HEK293 (cell line): ENCODE measurements at regions not wholly inside any gene's neighbourhood (a gene's known extent, or its start where the extent isn't known, plus 50 kb on each side); places are given as distances from the start of the nearest gene placed in this dataset.

Source experiments
- CTCF ChIA-PET: fragments of 350-600 bp; formaldehyde crosslinking; extraction: SDS; loops from one replicate; lab custom pipeline; 2021; ENCODE audit warnings: antibody characterized with exemption; lab: Yijun Ruan, JAX
- POLR2A ChIA-PET: fragments of 300-600 bp; formaldehyde crosslinking; extraction: SDS; loops from one replicate; lab custom pipeline; 2020; ENCODE audit warnings: antibody characterized with exemption, inconsistent platforms; lab: Yijun Ruan, JAX
- H3K27ac ChIP-seq: fragments of 200-500 bp; sonication (Bioruptor generic); 2 replicates; pipeline ENCODE4 v1.5.1; 2014; ENCODE audit warnings: low read depth, low read length, control low read depth, inconsistent platforms; ENCODE audit errors: extremely low read depth
- H3K36me3 ChIP-seq, 2 experiments: fragments of 200-500 bp in 1 of 2; sonication (Bioruptor generic) in 1 of 2; 1 replicate in 1 of 2; 2 replicates in 1 of 2; pipeline ENCODE4 v1.5.1; 2014 to 2017; ENCODE audit warnings: inconsistent platforms in 2 of 2, low read length in 2 of 2; ENCODE audit not compliant: control insufficient read depth in 2 of 2, insufficient read depth in 1 of 2
- H3K4me1 ChIP-seq: fragments of 200-500 bp; sonication (Bioruptor generic); 2 replicates; pipeline ENCODE4 v1.5.1; 2014; ENCODE audit warnings: mild to moderate bottlenecking, low read length, inconsistent platforms; ENCODE audit not compliant: control insufficient read depth, insufficient read depth
- H3K4me3 ChIP-seq: 2 replicates; pipeline ENCODE4 v1.5.1; 2011; ENCODE audit warnings: low read depth, mild to moderate bottlenecking, control low read depth, low read length, moderate library complexity
- H3K9me3 ChIP-seq: fragments of 200-500 bp; sonication (Bioruptor generic); 2 replicates; pipeline ENCODE4 v1.5.1; 2014; ENCODE audit warnings: low read depth, low read length, inconsistent platforms; ENCODE audit not compliant: control insufficient read depth, insufficient read depth
- FEZF1 ChIP-seq: fragments of 450-650 bp; formaldehyde crosslinking; IDR thresholded peaks from 2 replicates; pipeline ENCODE4 v1.5.1; 2016; ENCODE audit warnings: missing biosample characterization, missing genetic modification characterization
- GLIS1 ChIP-seq: fragments of 450-650 bp; formaldehyde crosslinking; IDR thresholded peaks from 2 replicates; pipeline ENCODE4 v1.5.1; 2016; ENCODE audit warnings: missing biosample characterization, missing genetic modification characterization
- IKZF3 ChIP-seq: fragments of 450-650 bp; IDR thresholded peaks from 2 replicates; pipeline ENCODE4 v1.5.0; 2018; ENCODE audit warnings: missing biosample characterization, mild to moderate bottlenecking, missing genetic modification characterization, moderate library complexity
- KLF7 ChIP-seq: fragments of 450-650 bp; formaldehyde crosslinking; IDR thresholded peaks from 2 replicates; pipeline ENCODE4 v1.5.1; 2016; ENCODE audit warnings: missing biosample characterization, missing genetic modification characterization, borderline replicate concordance
- OSR2 ChIP-seq: fragments of 450-650 bp; formaldehyde crosslinking; IDR thresholded peaks from 2 replicates; pipeline ENCODE4 v1.5.1; 2016; ENCODE audit warnings: missing biosample characterization, missing genetic modification characterization
- SCRT2 ChIP-seq: fragments of 450-650 bp; formaldehyde crosslinking; IDR thresholded peaks from 2 replicates; pipeline ENCODE4 v1.5.1; 2016; ENCODE audit warnings: missing biosample characterization, missing genetic modification characterization
- ZBTB17 ChIP-seq: fragments of 450-650 bp; formaldehyde crosslinking; IDR thresholded peaks from 2 replicates; pipeline ENCODE4 v1.5.1; 2016; ENCODE audit warnings: missing biosample characterization, missing genetic modification characterization
- ZBTB48 ChIP-seq: fragments of 450-650 bp; formaldehyde crosslinking; IDR thresholded peaks from 2 replicates; pipeline ENCODE4 v1.5.1; 2016; ENCODE audit warnings: missing biosample characterization, missing genetic modification characterization
- ZNF132 ChIP-seq: fragments of 450-650 bp; formaldehyde crosslinking; IDR thresholded peaks from 2 replicates; pipeline ENCODE4 v1.5.1; 2017; ENCODE audit warnings: missing biosample characterization, missing genetic modification characterization, borderline replicate concordance
- ZNF175 ChIP-seq: fragments of 450-650 bp; formaldehyde crosslinking; IDR thresholded peaks from 2 replicates; pipeline ENCODE4 v1.5.1; 2016; ENCODE audit warnings: missing biosample characterization, missing genetic modification characterization
- ZNF248 ChIP-seq: fragments of 450-650 bp; formaldehyde crosslinking; IDR thresholded peaks from 2 replicates; pipeline ENCODE4 v1.5.1; 2017; ENCODE audit warnings: missing biosample characterization, missing genetic modification characterization
- ZNF266 ChIP-seq: fragments of 450-650 bp; formaldehyde crosslinking; IDR thresholded peaks from 2 replicates; pipeline ENCODE4 v1.5.1; 2016; ENCODE audit warnings: missing biosample characterization, missing genetic modification characterization, low read depth
- ZNF274 ChIP-seq, 2 experiments: fragments of 200-500 bp in 1 of 2; fragments of 450-650 bp in 1 of 2; sonication (Bioruptor generic) in 1 of 2; formaldehyde crosslinking in 1 of 2; IDR thresholded peaks; 2 replicates each; pipeline versions ENCODE4 v1.5.1 to v1.6.1; 2014 to 2016; ENCODE audit warnings: borderline replicate concordance in 1 of 2, inconsistent platforms in 1 of 2, low read length in 1 of 2, missing biosample characterization in 1 of 2, missing genetic modification characterization in 1 of 2
- ZNF350 ChIP-seq: fragments of 450-650 bp; formaldehyde crosslinking; IDR thresholded peaks from 2 replicates; pipeline ENCODE4 v1.5.0; 2017; ENCODE audit warnings: missing biosample characterization, mild to moderate bottlenecking, missing genetic modification characterization
- ZNF391 ChIP-seq: fragments of 450-650 bp; formaldehyde crosslinking; IDR thresholded peaks from 2 replicates; pipeline ENCODE4 v1.5.1; 2016; ENCODE audit warnings: low read depth, missing biosample characterization, missing genetic modification characterization, borderline replicate concordance
- ZNF433 ChIP-seq: fragments of 450-650 bp; formaldehyde crosslinking; IDR thresholded peaks from 2 replicates; pipeline ENCODE4 v1.5.1; 2016; ENCODE audit warnings: missing biosample characterization, missing genetic modification characterization, low read depth
- ZNF571 ChIP-seq: fragments of 450-650 bp; formaldehyde crosslinking; IDR thresholded peaks from 2 replicates; pipeline ENCODE4 v1.5.0; 2017; ENCODE audit warnings: missing biosample characterization, missing genetic modification characterization
- ZNF624 ChIP-seq: fragments of 450-650 bp; formaldehyde crosslinking; IDR thresholded peaks from 2 replicates; pipeline ENCODE4 v1.5.1; 2017; ENCODE audit warnings: missing biosample characterization, missing genetic modification characterization
- ZSCAN30 ChIP-seq: fragments of 450-650 bp; IDR thresholded peaks from 2 replicates; pipeline ENCODE4 v1.5.1; 2018; ENCODE audit warnings: missing biosample characterization, mild to moderate bottlenecking, missing genetic modification characterization, moderate library complexity
- TF ChIP-seq, protein P1 (sequence below): fragments of 450-650 bp; formaldehyde crosslinking; IDR thresholded peaks from 2 replicates; pipeline ENCODE4 v1.5.1; 2017; ENCODE audit warnings: missing biosample characterization, missing genetic modification characterization
- TF ChIP-seq, protein P2 (sequence below): fragments of 450-650 bp; formaldehyde crosslinking; optimal IDR thresholded peaks from 2 replicates; pipeline ENCODE3; 2016; ENCODE audit warnings: missing biosample characterization, mild to moderate bottlenecking, missing genetic modification characterization

DNA sequence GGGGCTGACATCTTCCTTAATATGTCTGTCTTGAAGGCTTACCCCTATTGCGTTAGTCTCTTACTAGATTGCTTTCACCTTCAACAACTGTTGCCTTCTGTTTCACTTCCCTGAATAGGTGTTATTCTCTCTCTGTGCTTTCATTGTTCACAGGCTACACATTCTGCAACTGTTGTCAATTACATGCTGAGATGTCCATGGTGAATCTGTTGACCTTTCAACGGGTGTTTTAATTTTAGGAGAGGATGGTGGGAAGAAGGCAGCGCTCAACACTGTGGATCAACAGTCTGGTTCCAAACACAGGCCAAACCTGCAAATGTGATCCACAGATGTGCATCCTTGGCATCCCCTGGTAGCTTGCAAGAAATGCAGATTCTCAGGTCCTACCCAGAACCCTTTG, 101.9 kb downstream of the DACT1 start:
- peaks cover 8% of the 10 kb centered on the region; the same call in 1 of the 2 replicates for H3K4me1 ChIP-seq
- H3K36me3 ChIP-seq: no peaks in the 10 kb centered on the region
- CTCF ChIA-PET: no interaction called here
- no peaks in the 10 kb centered on the region for H3K9me3 ChIP-seq
- no peak overlapping the region for H3K4me3 ChIP-seq
- TF ChIP-seq ZNF350: no peak
- TF ChIP-seq, protein P1, sequence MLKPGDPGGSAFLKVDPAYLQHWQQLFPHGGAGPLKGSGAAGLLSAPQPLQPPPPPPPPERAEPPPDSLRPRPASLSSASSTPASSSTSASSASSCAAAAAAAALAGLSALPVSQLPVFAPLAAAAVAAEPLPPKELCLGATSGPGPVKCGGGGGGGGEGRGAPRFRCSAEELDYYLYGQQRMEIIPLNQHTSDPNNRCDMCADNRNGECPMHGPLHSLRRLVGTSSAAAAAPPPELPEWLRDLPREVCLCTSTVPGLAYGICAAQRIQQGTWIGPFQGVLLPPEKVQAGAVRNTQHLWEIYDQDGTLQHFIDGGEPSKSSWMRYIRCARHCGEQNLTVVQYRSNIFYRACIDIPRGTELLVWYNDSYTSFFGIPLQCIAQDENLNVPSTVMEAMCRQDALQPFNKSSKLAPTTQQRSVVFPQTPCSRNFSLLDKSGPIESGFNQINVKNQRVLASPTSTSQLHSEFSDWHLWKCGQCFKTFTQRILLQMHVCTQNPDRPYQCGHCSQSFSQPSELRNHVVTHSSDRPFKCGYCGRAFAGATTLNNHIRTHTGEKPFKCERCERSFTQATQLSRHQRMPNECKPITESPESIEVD (tag by site-specific recombination): no peak
- no peak overlapping the region for H3K27ac ChIP-seq
- POLR2A ChIA-PET: no interaction called here

DNA sequence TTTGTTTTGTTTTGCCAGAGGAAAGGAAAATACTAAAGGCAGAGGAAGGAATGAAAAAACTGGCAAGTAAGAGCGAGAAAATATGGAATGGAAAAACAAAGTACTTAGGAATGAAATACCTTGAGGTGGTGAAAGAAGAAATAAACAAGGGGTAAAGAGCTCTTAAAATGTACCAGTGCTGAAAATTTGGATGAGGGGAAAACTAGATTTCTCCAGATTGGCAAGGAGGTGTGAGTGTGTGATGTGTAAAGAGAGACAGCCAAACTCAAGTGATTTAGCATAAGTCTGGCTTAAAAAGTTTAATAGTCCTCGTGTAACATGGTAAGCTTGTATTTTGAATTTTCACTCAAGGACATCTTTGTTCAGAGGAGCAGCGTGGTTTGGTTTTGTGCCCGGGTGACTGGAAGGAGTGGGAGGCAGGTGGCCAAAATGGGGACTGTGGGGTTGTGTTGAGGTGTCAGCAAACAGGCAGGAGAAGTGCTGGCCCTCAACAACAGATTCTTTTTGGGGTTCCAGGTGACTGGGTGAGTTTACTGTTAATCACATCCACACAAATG, 102.7 kb downstream of the DACT1 start:
- no peak for TF ChIP-seq ZSCAN30
- no peak for TF ChIP-seq ZNF391
- TF ChIP-seq OSR2 (tag by site-specific recombination): no peak
- ChIA-PET CTCF (interaction anchor here (1.3 kb wide), 1 partner anchor 101 kb away, joined by 3 read pairs; no protein-coding TSS in a partner anchor), POLR2A (no interaction called here)
- Histone ChIP-seq H3K9me3 (no peaks in the 10 kb centered on the region), H3K4me3 (no peak overlapping the region), H3K36me3 (no peaks in the 10 kb centered on the region), H3K27ac (no peak overlapping the region), H3K4me1 (peaks cover 12% of the 10 kb centered on the region; the same call in 1 of the 2 replicates)

DNA sequence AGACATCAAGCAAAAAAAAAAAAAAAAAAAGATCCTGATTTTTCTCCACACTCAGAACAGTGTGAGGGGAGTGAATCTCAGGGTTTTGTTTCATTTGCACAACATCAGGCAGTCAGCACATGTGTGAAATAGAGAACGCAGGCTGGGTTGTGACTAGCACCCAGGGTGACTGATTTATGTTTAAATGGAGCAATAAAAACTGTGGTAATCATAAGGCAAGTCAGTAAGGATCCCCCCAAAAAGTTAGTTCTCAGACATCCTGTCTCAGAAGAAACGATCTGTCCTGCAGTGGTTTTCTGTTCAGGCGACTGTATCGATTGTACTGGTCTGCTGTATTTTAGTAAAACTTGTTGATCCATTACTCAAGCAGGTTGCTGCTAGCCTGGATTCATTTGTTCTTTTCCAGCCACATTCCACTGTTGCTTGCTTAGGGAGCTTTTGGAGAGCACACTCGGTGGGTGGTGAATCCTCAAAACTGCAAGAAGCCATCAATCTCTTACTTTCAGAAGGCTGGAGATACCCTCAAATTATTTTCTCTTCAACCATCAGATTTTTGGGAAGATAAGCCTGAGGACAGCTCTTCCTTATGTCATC, 107.1 kb downstream of the DACT1 start:
- Histone ChIP-seq H3K36me3 (no peaks in the 10 kb centered on the region), H3K4me3 (no peak overlapping the region), H3K9me3 (no peaks in the 10 kb centered on the region), H3K27ac (no peak overlapping the region; the same call in 1 of the 2 replicates), H3K4me1 (peaks cover 36% of the 10 kb centered on the region)
- ChIA-PET CTCF (interaction anchor here (0.6 to 0.9 kb wide), 4 partner anchors 11 to 104 kb away, joined by 3 to 5 read pairs (median 3); no protein-coding TSS in a partner anchor), POLR2A (interaction anchor here (1.8 kb wide), 1 partner anchor 28 kb away, joined by 7 read pairs; no protein-coding TSS in a partner anchor)
- no peak for TF ChIP-seq ZBTB48 (tag by site-specific recombination)
- no peak for TF ChIP-seq ZNF274 (IDR thresholded peaks at IDR 0.05; ENCODE audit: low read length)
- TF ChIP-seq ZNF274 (tag by site-specific recombination; IDR thresholded peaks at IDR 0.05; ENCODE audit: borderline replicate concordance): no peak
- no peak for TF ChIP-seq ZNF175
- no peak for TF ChIP-seq ZNF624 (tag by site-specific recombination)
- TF ChIP-seq ZBTB17 (tag by site-specific recombination): peak; percentile 71
- TF ChIP-seq, protein P2, sequence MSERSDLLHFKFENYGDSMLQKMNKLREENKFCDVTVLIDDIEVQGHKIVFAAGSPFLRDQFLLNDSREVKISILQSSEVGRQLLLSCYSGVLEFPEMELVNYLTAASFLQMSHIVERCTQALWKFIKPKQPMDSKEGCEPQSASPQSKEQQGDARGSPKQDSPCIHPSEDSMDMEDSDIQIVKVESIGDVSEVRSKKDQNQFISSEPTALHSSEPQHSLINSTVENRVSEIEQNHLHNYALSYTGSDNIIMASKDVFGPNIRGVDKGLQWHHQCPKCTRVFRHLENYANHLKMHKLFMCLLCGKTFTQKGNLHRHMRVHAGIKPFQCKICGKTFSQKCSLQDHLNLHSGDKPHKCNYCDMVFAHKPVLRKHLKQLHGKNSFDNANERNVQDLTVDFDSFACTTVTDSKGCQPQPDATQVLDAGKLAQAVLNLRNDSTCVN (tag by site-specific recombination): no peak
- no peak for TF ChIP-seq GLIS1 (tag by site-specific recombination)
- TF ChIP-seq SCRT2: peak; percentile 84
- TF ChIP-seq ZNF433 (tag by site-specific recombination): no peak
- peak; percentile 96 for TF ChIP-seq FEZF1 (tag by site-specific recombination)
- TF ChIP-seq KLF7 (tag by site-specific recombination): no peak
- TF ChIP-seq IKZF3 (tag by site-specific recombination): no peak
- no peak for TF ChIP-seq ZNF571
- TF ChIP-seq ZNF132 (tag by site-specific recombination): no peak
- TF ChIP-seq ZNF248: no peak
- TF ChIP-seq ZNF266 (tag by site-specific recombination): no peak
